ENCODE measurements at regions not wholly inside any gene's neighbourhood (a gene's known extent, or its start where the extent isn't known, plus 50 kb on each side); places are given as distances from the start of the nearest gene placed in this dataset.
A peak's percentile ranks its signal among the peaks of the same experiment; 100 is the strongest.
"Not testable (repeated sequence)": the region's sequence is repeated elsewhere in the genome, so short reads cannot be mapped to it uniquely, and the experiment has no call there.

GRCh38 chr15:39031596-39031995 lies 467.0 kb upstream of the RASGRP1 start:
- peaks cover 5% of the 10 kb centered on the region for H3K4me1 ChIP-seq (ENCODE audit: insufficient read depth, low read length)
- no peak overlapping the region for H3K9ac ChIP-seq (ENCODE audit: low read length)
- no peak overlapping the region for H3K4me3 ChIP-seq (ENCODE audit: low read depth in 1 of 2, low read length in 2 of 2)
- no peaks in the 10 kb centered on the region for H3K9me3 ChIP-seq (ENCODE audit: low read length)
- no peaks in the 10 kb centered on the region for H3K27me3 ChIP-seq (ENCODE audit: control insufficient read depth in 1 of 2, insufficient read depth in 2 of 2, low read length in 2 of 2)
- no peak overlapping the region for H3K27ac ChIP-seq (ENCODE audit: low read depth, low read length)
- H3K36me3 ChIP-seq (ENCODE audit: insufficient read depth, low read length) = no peaks in the 10 kb centered on the region

- H3K27me3 ChIP-seq (ENCODE audit: control insufficient read depth in 1 of 2, insufficient read depth in 2 of 2, low read length in 2 of 2) = no peaks in the 10 kb centered on the region
- H3K27ac ChIP-seq (ENCODE audit: low read depth, low read length) = no peak overlapping the region
- H3K4me3 ChIP-seq (ENCODE audit: low read depth in 1 of 2, low read length in 2 of 2) = no peak overlapping the region
- H3K36me3 ChIP-seq (ENCODE audit: insufficient read depth, low read length) = no peaks in the 10 kb centered on the region
- no peak overlapping the region for H3K9ac ChIP-seq (ENCODE audit: low read length)
- H3K4me1 ChIP-seq (ENCODE audit: insufficient read depth, low read length) = peaks cover 5% of the 10 kb centered on the region
- no peaks in the 10 kb centered on the region for H3K9me3 ChIP-seq (ENCODE audit: low read length)
These were observed 470.2 kb upstream of the RASGRP1 start for GRCh38 chr15:39034816-39035215.

- not testable (repeated sequence) for H3K27ac ChIP-seq (ENCODE audit: low read depth, low read length); H3K9me3 ChIP-seq (ENCODE audit: low read length); H3K27me3 ChIP-seq (ENCODE audit: control insufficient read depth in 1 of 2, insufficient read depth in 2 of 2, low read length in 2 of 2); H3K36me3 ChIP-seq (ENCODE audit: insufficient read depth, low read length); H3K4me1 ChIP-seq (ENCODE audit: insufficient read depth, low read length); H3K9ac ChIP-seq (ENCODE audit: low read length); H3K4me3 ChIP-seq (ENCODE audit: low read depth in 1 of 2, low read length in 2 of 2)
These were observed 473.0 kb upstream of the RASGRP1 start for GRCh38 chr15:39037611-39038010.

GRCh38 chr15:39040861-39041260 lies 476.2 kb upstream of the RASGRP1 start:
- Histone ChIP-seq H3K9me3 (ENCODE audit: low read length) (no peaks in the 10 kb centered on the region), H3K36me3 (ENCODE audit: insufficient read depth, low read length) (no peaks in the 10 kb centered on the region), H3K27me3 (ENCODE audit: control insufficient read depth in 1 of 2, insufficient read depth in 2 of 2, low read length in 2 of 2) (no peaks in the 10 kb centered on the region), H3K4me3 (ENCODE audit: low read depth in 1 of 2, low read length in 2 of 2) (no peak overlapping the region), H3K27ac (ENCODE audit: low read depth, low read length) (no peak overlapping the region), H3K4me1 (ENCODE audit: insufficient read depth, low read length) (no peaks in the 10 kb centered on the region), H3K9ac (ENCODE audit: low read length) (no peak overlapping the region)

- H3K9me3 ChIP-seq (ENCODE audit: low read length) = no peaks in the 10 kb centered on the region
- no peak overlapping the region for H3K4me3 ChIP-seq (ENCODE audit: low read depth in 1 of 2, low read length in 2 of 2)
- H3K4me1 ChIP-seq (ENCODE audit: insufficient read depth, low read length) = no peaks in the 10 kb centered on the region
- H3K9ac ChIP-seq (ENCODE audit: low read length) = no peak overlapping the region
- no peak overlapping the region for H3K27ac ChIP-seq (ENCODE audit: low read depth, low read length)
- H3K36me3 ChIP-seq (ENCODE audit: insufficient read depth, low read length) = no peaks in the 10 kb centered on the region
- H3K27me3 ChIP-seq (ENCODE audit: control insufficient read depth in 1 of 2, insufficient read depth in 2 of 2, low read length in 2 of 2) = no peaks in the 10 kb centered on the region
These were observed 477.4 kb upstream of the RASGRP1 start for GRCh38 chr15:39041979-39042495.

- no peak overlapping the region for H3K27ac ChIP-seq (ENCODE audit: low read depth, low read length)
- no peak overlapping the region for H3K9ac ChIP-seq (ENCODE audit: low read length)
- H3K27me3 ChIP-seq (ENCODE audit: control insufficient read depth in 1 of 2, insufficient read depth in 2 of 2, low read length in 2 of 2) = no peaks in the 10 kb centered on the region
- H3K4me1 ChIP-seq (ENCODE audit: insufficient read depth, low read length) = peaks cover 7% of the 10 kb centered on the region
- no peaks in the 10 kb centered on the region for H3K36me3 ChIP-seq (ENCODE audit: insufficient read depth, low read length)
- H3K4me3 ChIP-seq (ENCODE audit: low read depth in 1 of 2, low read length in 2 of 2) = no peak overlapping the region
- no peaks in the 10 kb centered on the region for H3K9me3 ChIP-seq (ENCODE audit: low read length)
These were observed 487.2 kb upstream of the RASGRP1 start for GRCh38 chr15:39051626-39052322.

GRCh38 chr15:39052323-39052705 lies 487.7 kb upstream of the RASGRP1 start:
- Histone ChIP-seq H3K27ac (ENCODE audit: low read depth, low read length) (no peak overlapping the region), H3K9me3 (ENCODE audit: low read length) (no peaks in the 10 kb centered on the region), H3K4me1 (ENCODE audit: insufficient read depth, low read length) (peaks cover 7% of the 10 kb centered on the region), H3K9ac (ENCODE audit: low read length) (no peak overlapping the region), H3K4me3 (ENCODE audit: low read depth in 1 of 2, low read length in 2 of 2) (no peak overlapping the region), H3K36me3 (ENCODE audit: insufficient read depth, low read length) (no peaks in the 10 kb centered on the region), H3K27me3 (ENCODE audit: control insufficient read depth in 1 of 2, insufficient read depth in 2 of 2, low read length in 2 of 2) (no peaks in the 10 kb centered on the region)

GRCh38 chr15:39053480-39053879 lies 488.9 kb upstream of the RASGRP1 start:
- peaks cover 7% of the 10 kb centered on the region for H3K4me1 ChIP-seq (ENCODE audit: insufficient read depth, low read length)
- H3K9ac ChIP-seq (ENCODE audit: low read length) = no peak overlapping the region
- no peak overlapping the region for H3K27ac ChIP-seq (ENCODE audit: low read depth, low read length)

GRCh38 chr15:39054128-39054732 lies 489.6 kb upstream of the RASGRP1 start:
- Histone ChIP-seq H3K9me3 (ENCODE audit: low read length) (no peaks in the 10 kb centered on the region), H3K36me3 (ENCODE audit: insufficient read depth, low read length) (no peaks in the 10 kb centered on the region), H3K4me3 (ENCODE audit: low read depth in 1 of 2, low read length in 2 of 2) (no peak overlapping the region), H3K27me3 (ENCODE audit: control insufficient read depth in 1 of 2, insufficient read depth in 2 of 2, low read length in 2 of 2) (no peaks in the 10 kb centered on the region), H3K4me1 (ENCODE audit: insufficient read depth, low read length) (peaks cover 7% of the 10 kb centered on the region), H3K27ac (ENCODE audit: low read depth, low read length) (peak overlapping the region; percentile 22), H3K9ac (ENCODE audit: low read length) (no peak overlapping the region)

More at GRCh38 chr15:39053480-39053879, 488.9 kb upstream of the RASGRP1 start:
- Histone ChIP-seq H3K27me3 (ENCODE audit: control insufficient read depth in 1 of 2, insufficient read depth in 2 of 2, low read length in 2 of 2) (no peaks in the 10 kb centered on the region), H3K9me3 (ENCODE audit: low read length) (no peaks in the 10 kb centered on the region), H3K4me3 (ENCODE audit: low read depth in 1 of 2, low read length in 2 of 2) (no peak overlapping the region), H3K36me3 (ENCODE audit: insufficient read depth, low read length) (no peaks in the 10 kb centered on the region)

- Histone ChIP-seq H3K36me3 (ENCODE audit: insufficient read depth, low read length) (no peaks in the 10 kb centered on the region), H3K27ac (ENCODE audit: low read depth, low read length) (no peak overlapping the region), H3K4me3 (ENCODE audit: low read depth in 1 of 2, low read length in 2 of 2) (no peak overlapping the region)
These were observed 491.7 kb upstream of the RASGRP1 start for GRCh38 chr15:39056357-39056756.

GRCh38 chr15:39058351-39059131 lies 493.9 kb upstream of the RASGRP1 start:
- Histone ChIP-seq H3K27ac (ENCODE audit: low read depth, low read length) (no peak overlapping the region), H3K4me1 (ENCODE audit: insufficient read depth, low read length) (peaks cover 16% of the 10 kb centered on the region), H3K4me3 (ENCODE audit: low read depth in 1 of 2, low read length in 2 of 2) (no peak overlapping the region), H3K36me3 (ENCODE audit: insufficient read depth, low read length) (no peaks in the 10 kb centered on the region), H3K9me3 (ENCODE audit: low read length) (no peaks in the 10 kb centered on the region), H3K9ac (ENCODE audit: low read length) (no peak overlapping the region), H3K27me3 (ENCODE audit: control insufficient read depth in 1 of 2, insufficient read depth in 2 of 2, low read length in 2 of 2) (no peaks in the 10 kb centered on the region)

More at GRCh38 chr15:39056357-39056756, 491.7 kb upstream of the RASGRP1 start:
- H3K9me3 ChIP-seq (ENCODE audit: low read length) = no peaks in the 10 kb centered on the region
- no peak overlapping the region for H3K9ac ChIP-seq (ENCODE audit: low read length)
- H3K4me1 ChIP-seq (ENCODE audit: insufficient read depth, low read length) = peaks cover 16% of the 10 kb centered on the region
- H3K27me3 ChIP-seq (ENCODE audit: control insufficient read depth in 1 of 2, insufficient read depth in 2 of 2, low read length in 2 of 2) = no peaks in the 10 kb centered on the region
